ENCODE measurements at regions not wholly inside any gene's neighbourhood (a gene's known extent, or its start where the extent isn't known, plus 50 kb on each side); places are given as distances from the start of the nearest gene placed in this dataset.

DNA sequence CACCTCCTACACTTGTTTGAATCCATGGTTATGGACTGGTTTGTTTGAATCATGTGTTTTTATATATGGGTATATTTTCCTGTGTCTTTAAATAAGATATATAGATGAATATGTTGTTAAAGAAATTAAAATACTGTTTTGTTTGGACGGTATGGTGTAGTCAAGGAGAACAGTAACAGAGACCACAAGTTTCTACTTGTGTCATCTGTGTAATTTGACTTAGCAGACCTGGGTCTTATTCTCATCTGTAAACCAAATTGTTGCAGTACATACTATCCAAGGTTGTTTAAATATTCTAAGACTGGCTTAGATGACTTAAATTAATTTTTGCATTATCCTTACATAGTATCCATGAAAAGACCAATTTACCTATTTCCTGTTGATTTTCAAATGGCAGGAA is 361.1 kb upstream of the SLITRK1 start:
- CTCF ChIA-PET = no interaction called here
- TF ChIP-seq, protein P1, sequence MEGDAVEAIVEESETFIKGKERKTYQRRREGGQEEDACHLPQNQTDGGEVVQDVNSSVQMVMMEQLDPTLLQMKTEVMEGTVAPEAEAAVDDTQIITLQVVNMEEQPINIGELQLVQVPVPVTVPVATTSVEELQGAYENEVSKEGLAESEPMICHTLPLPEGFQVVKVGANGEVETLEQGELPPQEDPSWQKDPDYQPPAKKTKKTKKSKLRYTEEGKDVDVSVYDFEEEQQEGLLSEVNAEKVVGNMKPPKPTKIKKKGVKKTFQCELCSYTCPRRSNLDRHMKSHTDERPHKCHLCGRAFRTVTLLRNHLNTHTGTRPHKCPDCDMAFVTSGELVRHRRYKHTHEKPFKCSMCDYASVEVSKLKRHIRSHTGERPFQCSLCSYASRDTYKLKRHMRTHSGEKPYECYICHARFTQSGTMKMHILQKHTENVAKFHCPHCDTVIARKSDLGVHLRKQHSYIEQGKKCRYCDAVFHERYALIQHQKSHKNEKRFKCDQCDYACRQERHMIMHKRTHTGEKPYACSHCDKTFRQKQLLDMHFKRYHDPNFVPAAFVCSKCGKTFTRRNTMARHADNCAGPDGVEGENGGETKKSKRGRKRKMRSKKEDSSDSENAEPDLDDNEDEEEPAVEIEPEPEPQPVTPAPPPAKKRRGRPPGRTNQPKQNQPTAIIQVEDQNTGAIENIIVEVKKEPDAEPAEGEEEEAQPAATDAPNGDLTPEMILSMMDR (IDR thresholded peaks at IDR 0.05; ENCODE audit: control extremely low read depth, extremely low read depth, low read depth, missing control alignments) = no peak
- no peak for DNase-seq (ENCODE audit: extremely low spot score)
- POLR2A ChIA-PET = no interaction called here

DNA sequence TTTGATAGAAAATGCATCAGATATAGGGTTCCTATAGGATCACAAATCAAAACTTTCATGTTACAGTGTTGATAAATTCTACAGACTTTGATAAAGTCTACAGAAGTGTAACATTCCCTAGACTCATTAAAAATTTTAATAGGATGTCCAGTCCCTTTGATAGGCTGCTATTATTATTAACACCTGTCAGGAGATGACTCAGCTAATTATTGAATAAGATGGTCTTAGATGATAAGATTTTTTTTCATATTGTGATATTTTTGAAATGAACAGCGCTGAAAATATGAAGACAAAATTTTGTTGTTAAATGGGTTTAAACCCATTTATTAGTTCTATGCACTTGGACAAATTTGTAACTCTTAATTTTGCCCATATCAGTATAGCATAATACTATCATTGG is 356.8 kb upstream of the SLITRK1 start:
- ChIA-PET CTCF (no interaction called here), POLR2A (no interaction called here)
- TF ChIP-seq, protein P1 (IDR thresholded peaks at IDR 0.05; ENCODE audit: control extremely low read depth, extremely low read depth, low read depth, missing control alignments) = no peak
- no peak for DNase-seq (ENCODE audit: extremely low spot score)

DNA sequence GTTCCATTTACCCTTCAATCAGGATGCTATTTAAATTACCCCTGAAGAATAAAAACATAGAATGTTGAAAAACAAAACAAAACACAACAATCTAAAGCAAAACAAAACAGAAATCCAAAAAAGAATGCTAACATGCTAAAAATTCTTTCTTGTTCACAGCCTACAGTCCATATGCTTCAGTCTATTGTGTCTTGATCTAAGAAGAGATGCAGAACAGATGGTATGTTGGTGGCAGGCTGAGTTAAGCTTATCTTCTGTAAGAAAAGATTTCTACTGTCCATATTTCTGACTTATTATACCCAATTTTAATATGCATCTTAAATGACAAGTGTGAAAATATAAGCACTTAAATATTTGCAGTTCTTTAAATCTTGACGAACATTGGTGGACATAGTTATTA is 356.1 kb upstream of the SLITRK1 start:
- DNase-seq (ENCODE audit: extremely low spot score) = no peak
- ChIA-PET POLR2A (no interaction called here), CTCF (no interaction called here)

DNA sequence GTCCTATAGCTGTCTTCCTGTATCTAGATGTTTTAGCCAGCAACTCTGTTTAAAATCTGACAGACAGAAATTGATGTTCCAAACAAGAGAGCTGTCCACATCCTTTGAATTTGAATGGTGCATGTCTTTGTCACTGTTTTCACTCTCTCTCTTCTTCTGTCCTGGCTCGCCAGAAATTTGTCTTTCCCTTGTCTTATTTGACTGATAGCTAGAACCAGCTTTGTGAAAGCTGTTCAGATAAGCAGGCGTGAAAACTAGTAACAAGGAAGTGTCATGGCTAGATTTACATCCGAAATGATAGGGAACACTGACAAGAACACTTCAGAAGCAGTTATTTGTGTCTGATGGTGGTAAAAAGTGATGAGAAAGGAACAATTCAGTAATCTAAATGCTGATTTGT is 354.9 kb upstream of the SLITRK1 start:
- ChIA-PET CTCF (no interaction called here), POLR2A (no interaction called here)
- no peak for DNase-seq (ENCODE audit: extremely low spot score)
- TF ChIP-seq, protein P1 (IDR thresholded peaks at IDR 0.05; ENCODE audit: control extremely low read depth, extremely low read depth, low read depth, missing control alignments) = no peak

More for the DNA sequence above, 356.1 kb upstream of the SLITRK1 start:
- TF ChIP-seq, protein P1 (IDR thresholded peaks at IDR 0.05; ENCODE audit: control extremely low read depth, extremely low read depth, low read depth, missing control alignments) = no peak

DNA sequence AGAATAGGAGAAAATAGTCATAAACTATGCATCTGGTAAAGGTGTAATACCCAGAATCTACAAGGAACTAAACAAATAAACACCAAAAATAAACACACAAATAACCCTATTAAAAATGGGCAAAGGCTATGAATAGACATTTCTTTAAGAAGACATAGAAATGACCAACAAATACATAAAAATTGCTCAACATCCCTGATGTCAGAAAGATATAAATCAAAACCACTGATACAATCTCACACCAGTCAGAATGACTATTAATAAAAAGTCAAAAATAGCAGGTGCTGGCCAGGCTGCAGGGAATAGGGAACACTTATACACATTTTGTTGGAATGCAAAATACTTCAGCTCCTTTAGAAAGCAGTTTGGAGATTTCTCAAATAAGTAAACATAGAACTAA is 352.1 kb upstream of the SLITRK1 start:
- TF ChIP-seq, protein P1 (IDR thresholded peaks at IDR 0.05; ENCODE audit: control extremely low read depth, extremely low read depth, low read depth, missing control alignments) = no peak
- no peak for DNase-seq (ENCODE audit: extremely low spot score)
- CTCF ChIA-PET = no interaction called here
- POLR2A ChIA-PET = no interaction called here

DNA sequence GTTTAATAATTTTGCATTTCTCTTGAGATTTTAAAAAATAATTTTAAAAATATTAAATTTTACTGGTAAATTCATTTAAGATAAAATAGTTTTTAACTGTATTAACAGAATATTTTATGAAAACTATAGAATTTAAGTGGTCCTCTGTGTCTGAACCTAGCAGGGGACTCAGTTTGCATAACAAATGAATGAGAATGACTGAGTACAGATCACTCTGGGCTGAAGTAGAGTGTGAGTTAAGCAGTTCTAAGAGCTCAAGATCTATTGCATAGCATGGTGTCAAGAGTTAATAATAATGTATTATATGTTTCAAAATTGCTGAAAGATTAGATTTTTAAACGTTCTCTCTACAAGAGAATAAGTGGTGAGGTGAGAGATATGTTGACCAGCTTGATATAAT is 348.3 kb upstream of the SLITRK1 start:
- ChIA-PET POLR2A (no interaction called here), CTCF (no interaction called here)
- DNase-seq (ENCODE audit: extremely low spot score) = no peak
- TF ChIP-seq, protein P1 (IDR thresholded peaks at IDR 0.05; ENCODE audit: control extremely low read depth, extremely low read depth, low read depth, missing control alignments) = no peak

DNA sequence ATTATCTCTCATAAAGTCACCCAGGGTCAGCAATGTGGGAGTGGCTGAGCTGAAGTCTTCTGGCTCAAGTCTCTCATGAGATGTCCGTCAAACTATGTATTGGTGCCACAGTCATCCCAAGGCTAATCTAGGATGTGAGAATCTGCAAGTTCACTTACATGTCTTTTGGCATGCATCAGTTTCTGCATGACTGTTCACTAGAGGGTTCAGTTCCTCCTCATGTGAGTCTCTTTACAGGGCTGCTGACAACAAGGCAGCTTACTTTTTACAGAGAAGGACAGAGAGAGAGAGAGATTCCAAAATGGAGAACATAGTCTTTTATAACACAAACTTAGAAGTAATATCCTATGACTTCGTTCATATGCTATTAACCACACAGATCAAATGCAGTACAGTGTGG is 328.8 kb upstream of the SLITRK1 start:
- no peak for DNase-seq (ENCODE audit: extremely low spot score)
- TF ChIP-seq, protein P1 (IDR thresholded peaks at IDR 0.05; ENCODE audit: control extremely low read depth, extremely low read depth, low read depth, missing control alignments) = no peak
- POLR2A ChIA-PET = no interaction called here
- CTCF ChIA-PET = no interaction called here

Measured in GM10248 (cell line).